IPS DF 4.7 (cell line): ENCODE measurements at regions not wholly inside any gene's neighbourhood (a gene's known extent, or its start where the extent isn't known, plus 50 kb on each side); places are given as distances from the start of the nearest gene placed in this dataset.

Experiments
- DNase-seq: peaks from one replicate; pipeline ENCODE4 v3.0.0-alpha.2; 2013; ENCODE audit warnings: low spot score; ENCODE audit errors: extremely low read depth

DNA sequence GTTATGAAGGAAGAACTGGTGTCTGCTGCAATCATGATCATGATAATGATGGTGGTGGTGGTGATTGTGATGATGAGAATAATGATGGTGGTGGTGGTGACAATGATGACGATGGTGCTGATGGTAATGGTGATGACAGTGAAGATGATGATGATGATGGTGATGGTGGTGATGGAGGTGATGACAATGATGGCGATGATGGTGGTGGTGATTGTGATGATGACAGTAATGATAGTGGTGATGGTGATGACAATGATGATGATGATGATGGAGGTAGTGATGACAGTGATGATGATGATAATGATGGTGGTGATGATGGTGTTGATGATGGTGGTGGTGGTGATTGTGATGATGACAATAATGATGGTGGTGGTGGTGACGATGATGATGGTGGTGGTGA, 52.8 kb upstream of the ANO1 start:
- DNase-seq, result no peak

DNA sequence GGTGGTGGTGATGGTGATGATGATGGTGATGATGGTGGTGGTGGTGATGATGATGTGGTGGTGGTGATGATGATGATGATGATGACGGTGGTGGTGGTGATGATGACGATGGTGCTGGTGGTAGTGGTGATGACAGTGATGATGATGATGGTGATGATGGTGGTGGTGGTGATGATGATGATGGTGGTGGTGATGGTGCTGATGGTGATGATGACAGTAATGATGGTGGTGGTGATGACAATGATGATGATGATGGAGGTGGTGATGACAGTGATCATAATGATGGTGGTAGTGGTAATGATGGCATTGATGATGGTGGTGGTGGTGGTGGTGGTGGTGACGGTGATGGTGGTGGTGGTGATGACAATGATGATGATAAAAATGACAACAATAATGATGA, 52.1 kb upstream of the ANO1 start:
- DNase-seq, result no peak

DNA sequence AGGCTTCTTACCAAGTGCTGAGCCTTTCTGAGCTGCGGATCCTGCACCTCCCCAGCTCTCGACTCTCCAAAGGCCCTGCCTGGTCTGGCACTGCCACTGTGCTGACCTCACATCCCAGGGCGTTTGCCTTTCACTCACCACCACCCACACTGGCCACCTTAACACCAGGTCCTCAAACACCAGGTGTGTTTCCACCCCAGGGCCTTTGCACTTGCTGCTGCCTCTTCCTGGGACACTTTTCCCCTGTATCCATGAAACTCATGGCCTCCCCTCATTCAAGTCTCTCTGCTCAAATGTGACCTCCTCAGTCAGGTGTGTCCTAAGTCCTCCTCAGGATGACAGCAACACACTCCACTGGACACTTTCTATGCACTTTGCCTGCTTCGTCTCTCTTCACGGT, 51.4 kb upstream of the ANO1 start:
- DNase-seq, result no peak

DNA sequence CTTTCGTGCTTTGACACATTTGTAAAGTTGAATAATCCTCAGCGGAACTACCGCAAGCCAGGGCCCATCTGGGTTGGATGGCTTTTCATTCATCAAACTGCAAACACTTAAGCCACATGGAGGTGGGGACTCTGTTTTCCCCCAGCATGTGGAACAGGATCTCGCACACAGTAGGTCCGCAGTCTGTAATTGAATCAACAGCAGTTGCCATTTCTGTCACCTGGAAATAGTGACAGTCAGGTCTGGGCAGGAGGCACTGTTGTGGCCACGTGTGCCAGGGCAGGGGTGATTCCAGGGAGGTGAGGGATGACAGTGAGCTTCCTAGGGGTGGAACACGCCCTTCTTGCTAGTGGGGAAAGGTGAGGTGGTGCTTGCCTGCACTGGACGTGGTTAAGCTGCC, 50.7 kb upstream of the ANO1 start:
- no peak for DNase-seq

DNA sequence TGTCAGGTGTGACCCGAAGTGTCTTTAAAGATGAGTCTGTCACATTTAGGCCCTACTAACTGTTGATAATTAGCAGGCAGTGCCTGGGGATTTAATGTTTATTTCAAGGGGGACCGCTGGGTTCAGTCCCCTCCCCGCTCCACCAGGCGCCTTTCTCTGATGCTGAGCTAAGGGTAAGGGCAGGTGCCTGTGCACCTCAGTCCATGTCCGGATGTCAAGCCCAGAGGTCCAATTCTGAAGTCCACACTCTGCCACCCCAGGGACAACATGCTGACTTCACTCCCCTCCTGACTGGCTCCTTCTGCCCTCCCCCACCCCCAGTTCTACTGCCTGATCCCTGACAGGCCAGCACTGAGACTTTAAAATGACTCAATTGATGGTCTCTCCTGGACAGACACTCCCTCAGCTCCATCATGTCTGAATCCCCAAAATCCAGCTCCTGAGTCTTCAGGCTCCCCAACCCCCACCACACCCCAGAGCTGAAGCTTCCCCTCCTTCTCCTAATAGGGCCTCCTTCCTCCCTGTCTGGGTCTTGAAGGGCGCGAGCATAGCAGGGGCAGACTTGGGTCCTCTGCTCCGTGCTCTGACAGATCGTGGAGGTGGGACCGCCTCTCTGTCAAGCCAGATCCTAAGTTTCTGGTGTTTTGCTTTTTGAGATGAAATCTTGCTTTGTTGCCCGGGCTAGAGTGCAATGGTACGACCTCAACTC, 49.8 kb upstream of the ANO1 start:
- DNase-seq, result no peak
